PC-9 (cell line): ENCODE measurements at regions not wholly inside any gene's neighbourhood (a gene's known extent, or its start where the extent isn't known, plus 50 kb on each side); places are given as distances from the start of the nearest gene placed in this dataset.
"Not testable (repeated sequence)": the region's sequence is repeated elsewhere in the genome, so short reads cannot be mapped to it uniquely, and the experiment has no call there.

Experiments
- CTCF ChIP-seq: fragments of 200-600 bp; sonication (generic); conservative IDR thresholded peaks from 2 replicates; pipeline ENCODE4 v1.6.1; 2017; ENCODE audit warnings: mixed run types, antibody characterized with exemption, mild to moderate bottlenecking, moderate library complexity
- EZH2 ChIP-seq: fragments of 200-600 bp; sonication (generic); IDR thresholded peaks from 2 replicates; pipeline ENCODE4 v1.8.0; 2017; ENCODE audit warnings: antibody characterized with exemption, low read depth

- TF ChIP-seq CTCF, EZH2: not testable (repeated sequence)
Observed at GRCh38 chr2:13334071-13334470, 617.3 kb downstream of the TRIB2 start.
